A549 (cell line): ENCODE measurements at regions not wholly inside any gene's neighbourhood (a gene's known extent, or its start where the extent isn't known, plus 50 kb on each side); places are given as distances from the start of the nearest gene placed in this dataset.

ENCODE experiments used
- ATAC-seq, 2 experiments: fragments of 200-7000 bp in 1 of 2; fragments of >200 bp in 1 of 2; cut with Nextera tagmentation in 1 of 2; cut with Tn5 transposase in 1 of 2; 3 replicates each; pipeline versions ENCODE4 v1.8.0 to v1.9.1; 2018 to 2020; ENCODE audit warnings: mild to moderate bottlenecking in 1 of 2, moderate library complexity in 1 of 2
- CTCF ChIA-PET: fragments of 300-600 bp; sonication (Branson Sonifier 250); formaldehyde crosslinking; extraction: SDS; loops from one replicate; lab custom pipeline; 2021; ENCODE audit warnings: antibody characterized with exemption, inconsistent platforms; lab: Yijun Ruan, JAX
- POLR2A ChIA-PET: fragments of 350-600 bp; formaldehyde crosslinking; extraction: SDS; loops from one replicate; lab custom pipeline; 2021; ENCODE audit warnings: antibody characterized with exemption, inconsistent platforms; lab: Yijun Ruan, JAX
- DNase-seq, 2 experiments: peaks; one replicate each; pipeline versions ENCODE4 v3.0.0 to v3.0.0-alpha.2; 2011 to 2016; ENCODE audit warnings: low read depth in 1 of 2, low spot score in 1 of 2
- FAIRE-seq: peaks from 2 replicates; lab custom pipeline; 2011; peaks lifted over from hg19 to GRCh38; lab: Jason Lieb, UNC
- H3K27ac ChIP-seq, 2 experiments: fragments of >200 bp; sonication (Bioruptor Twin); formaldehyde crosslinking; 3 replicates each; pipeline ENCODE4 v1.5.1; 2016 to 2017
- H3K4me1 ChIP-seq: fragments of >200 bp; sonication (Bioruptor Twin); formaldehyde crosslinking; 3 replicates; pipeline ENCODE4 v1.6.1; 2016
- H3K4me2 ChIP-seq: fragments of >200 bp; sonication (Bioruptor Twin); formaldehyde crosslinking; 3 replicates; pipeline ENCODE4 v1.6.1; 2016
- H3K4me3 ChIP-seq: fragments of >200 bp; sonication (Bioruptor Twin); formaldehyde crosslinking; 3 replicates; pipeline ENCODE4 v1.5.1; 2016
- H3K9me3 ChIP-seq: fragments of >200 bp; sonication (Bioruptor Twin); formaldehyde crosslinking; 3 replicates; pipeline ENCODE4 v1.6.1; 2016
- BCL3 ChIP-seq: fragments of >200 bp; sonication (Bioruptor Twin); formaldehyde crosslinking; IDR thresholded peaks from 3 replicates; pipeline ENCODE4 v1.6.1; 2016
- CEBPB ChIP-seq, 2 experiments: fragments of >200 bp in 1 of 2; sonication (Bioruptor Twin) in 1 of 2; formaldehyde crosslinking in 1 of 2; IDR thresholded peaks; 2 replicates each; pipeline ENCODE4 v1.6.1; 2012 to 2016
- CHD2 ChIP-seq: fragments of 150-350 bp; IDR thresholded peaks from 2 replicates; pipeline ENCODE4 v1.6.1; 2014; ENCODE audit warnings: low read length; ENCODE audit not compliant: partially characterized antibody
- EP300 ChIP-seq, 2 experiments: fragments of >200 bp; sonication (Bioruptor Twin); formaldehyde crosslinking; IDR thresholded peaks; 2 replicates in 1 of 2; 3 replicates in 1 of 2; pipeline ENCODE4 v1.6.1; 2016 to 2017
- FOXS1 ChIP-seq: fragments of 250-450 bp; sonication (Bioruptor Pico); IDR thresholded peaks from 2 replicates; pipeline ENCODE4 v1.5.0; 2020; ENCODE audit warnings: mild to moderate bottlenecking, moderate library complexity
- HDAC2 ChIP-seq: fragments of 200-600 bp; sonication (generic); IDR thresholded peaks from 2 replicates; pipeline ENCODE4 v1.6.1; 2016
- HOXA7 ChIP-seq: fragments of 250-450 bp; sonication (Bioruptor Pico); IDR thresholded peaks from 2 replicates; pipeline ENCODE4 v1.5.0; 2020; ENCODE audit warnings: mild to moderate bottlenecking, moderate library complexity
- JUNB ChIP-seq: fragments of >200 bp; sonication (Bioruptor Twin); formaldehyde crosslinking; IDR thresholded peaks from 2 replicates; pipeline ENCODE4 v1.6.1; 2016
- KDM1A ChIP-seq: fragments of 200-600 bp; sonication (generic); IDR thresholded peaks from 2 replicates; pipeline ENCODE4 v1.6.1; 2016; ENCODE audit warnings: low read depth, mild to moderate bottlenecking
- KDM5A ChIP-seq: fragments of 200-600 bp; sonication (generic); IDR thresholded peaks from 2 replicates; pipeline ENCODE4 v1.6.1; 2016; ENCODE audit warnings: antibody characterized with exemption, mild to moderate bottlenecking
- MAFK ChIP-seq: fragments of 450-650 bp; IDR thresholded peaks from 2 replicates; pipeline ENCODE4 v1.6.1; 2014; ENCODE audit not compliant: partially characterized antibody
- NPAS2 ChIP-seq: fragments of 250-450 bp; sonication (Bioruptor Pico); IDR thresholded peaks from 2 replicates; pipeline ENCODE4 v1.8.0; 2022; ENCODE audit warnings: mild to moderate bottlenecking, moderate library complexity, borderline replicate concordance
- PHF8 ChIP-seq: fragments of 200-600 bp; sonication (generic); IDR thresholded peaks from 2 replicates; pipeline ENCODE4 v1.6.1; 2016; ENCODE audit warnings: low read depth, mild to moderate bottlenecking, antibody characterized with exemption, moderate library complexity, borderline replicate concordance
- POLR2A ChIP-seq: IDR thresholded peaks from 2 replicates; pipeline ENCODE4 v1.6.1; 2012; ENCODE audit warnings: mild to moderate bottlenecking, low read length
- RAD21 ChIP-seq, 2 experiments: fragments of >200 bp in 1 of 2; sonication (Bioruptor Twin) in 1 of 2; formaldehyde crosslinking in 1 of 2; IDR thresholded peaks in 1 of 2; conservative IDR thresholded peaks in 1 of 2; 2 replicates in 1 of 2; 3 replicates in 1 of 2; pipeline ENCODE4 v1.6.1; 2012 to 2018; ENCODE audit warnings: inconsistent platforms in 1 of 2
- RARB ChIP-seq: fragments of 250-450 bp; sonication (Bioruptor Pico); IDR thresholded peaks from 2 replicates; pipeline ENCODE4 v1.8.0; 2021; ENCODE audit warnings: mild to moderate bottlenecking, moderate library complexity
- SMC3 ChIP-seq: fragments of >200 bp; sonication (Bioruptor Twin); formaldehyde crosslinking; IDR thresholded peaks from 3 replicates; pipeline ENCODE4 v1.6.1; 2018; ENCODE audit warnings: inconsistent platforms
- TFCP2L1 ChIP-seq: fragments of 250-450 bp; sonication (Bioruptor Pico); IDR thresholded peaks from 2 replicates; pipeline ENCODE4 v1.5.0; 2021; ENCODE audit warnings: mild to moderate bottlenecking
- ZNF302 ChIP-seq: fragments of 250-450 bp; sonication (Bioruptor Pico); IDR thresholded peaks from 2 replicates; pipeline ENCODE4 v1.9.0; 2021; ENCODE audit warnings: inconsistent platforms, mild to moderate bottlenecking, moderate library complexity
- WGBS: methylation state at CpG from one replicate; pipeline ENCODE4 v1.1.6; 2017; ENCODE audit errors: missing lambda C conversion rate; 5-methylcytosine and 5-hydroxymethylcytosine counted together
- TF ChIP-seq, protein P1 (sequence below): fragments of 200-600 bp; sonication (generic); IDR thresholded peaks from 2 replicates; pipeline ENCODE4 v1.6.1; 2016; ENCODE audit warnings: antibody characterized with exemption, mild to moderate bottlenecking, moderate library complexity

DNA sequence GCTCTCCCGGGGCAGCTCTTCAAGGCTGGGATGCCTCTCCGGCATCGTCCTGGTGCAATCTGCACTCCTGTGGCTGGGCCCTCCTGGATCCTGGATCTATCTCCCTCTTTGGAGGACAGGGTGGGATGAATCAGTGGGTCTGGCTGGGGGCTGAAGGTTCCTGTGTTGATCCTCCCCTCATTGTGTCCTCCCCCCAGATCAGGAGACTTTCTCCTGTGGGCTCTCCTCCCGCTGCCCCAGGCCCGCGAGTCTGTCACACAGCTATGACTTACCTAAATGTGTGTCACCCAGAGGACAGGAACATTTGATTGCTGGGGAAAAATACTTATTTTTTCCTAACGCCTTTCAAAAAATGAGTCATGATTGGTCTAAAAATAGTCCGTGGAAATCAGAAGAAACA lies 106.8 kb upstream of the NECTIN1 start:
- Histone ChIP-seq H3K4me2 (no peak overlapping the region), H3K9me3 (no peaks in the 10 kb centered on the region; the same call in 2 of the 3 replicates), H3K4me3 (no peak overlapping the region), H3K27ac (no peak overlapping the region), H3K4me1 (no peaks in the 10 kb centered on the region)
- no peak for TF ChIP-seq FOXS1
- TF ChIP-seq BCL3: no peak
- TF ChIP-seq NPAS2 (CRISPR knock-in tag): no peak
- POLR2A ChIA-PET: no interaction called here
- no peak for FAIRE-seq
- 22% methylated on average over 7 of the region's 8 CpGs for WGBS
- CTCF ChIA-PET: no interaction called here
- no peak for ATAC-seq
- no peak for DNase-seq

GRCh38 chr11:119832202-119832935 lies 103.4 kb upstream of the NECTIN1 start:
- 35% methylated on average over 8 of the region's 11 CpGs for WGBS
- H3K9me3 ChIP-seq: no peaks in the 10 kb centered on the region; the same call in 2 of the 3 replicates
- no peak overlapping the region for H3K4me2 ChIP-seq
- peak in 1 of 2 experiments; percentile 65; a peak in 3 of 6 replicates for ATAC-seq
- no peak overlapping the region for H3K27ac ChIP-seq
- CTCF ChIA-PET: no interaction called here
- no peak for FAIRE-seq
- TF ChIP-seq EP300 (IDR thresholded peaks at IDR 0.05) (no peak), RARB (no peak), KDM1A (no peak), RAD21 (conservative IDR thresholded peaks at IDR 0.05 in 1 of 2, IDR thresholded peaks at IDR 0.05 in 1 of 2) (no peak), MAFK (no peak)
- POLR2A ChIA-PET: no interaction called here
- H3K4me1 ChIP-seq: no peaks in the 10 kb centered on the region
- H3K4me3 ChIP-seq: no peak overlapping the region
- peak in 1 of 2 experiments; percentile 8 for DNase-seq

- Histone ChIP-seq H3K4me3 (no peak overlapping the region), H3K9me3 (no peaks in the 10 kb centered on the region; the same call in 2 of the 3 replicates), H3K27ac (no peak overlapping the region), H3K4me1 (no peaks in the 10 kb centered on the region), H3K4me2 (no peak overlapping the region)
- ATAC-seq (no peak), FAIRE-seq (no peak), DNase-seq (no peak)
- 31% methylated on average over 7 of the region's 7 CpGs for WGBS
- POLR2A ChIA-PET: no interaction called here
- CTCF ChIA-PET: no interaction called here
- no peak for TF ChIP-seq CHD2
- TF ChIP-seq RAD21 (conservative IDR thresholded peaks at IDR 0.05 in 1 of 2, IDR thresholded peaks at IDR 0.05 in 1 of 2): no peak
- no peak for TF ChIP-seq HOXA7
- no peak for TF ChIP-seq TFCP2L1 (CRISPR knock-in tag)
- TF ChIP-seq CEBPB (IDR thresholded peaks at IDR 0.05): no peak
- TF ChIP-seq HDAC2: no peak
- no peak for TF ChIP-seq KDM5A
- TF ChIP-seq SMC3: no peak
- TF ChIP-seq, protein P1, sequence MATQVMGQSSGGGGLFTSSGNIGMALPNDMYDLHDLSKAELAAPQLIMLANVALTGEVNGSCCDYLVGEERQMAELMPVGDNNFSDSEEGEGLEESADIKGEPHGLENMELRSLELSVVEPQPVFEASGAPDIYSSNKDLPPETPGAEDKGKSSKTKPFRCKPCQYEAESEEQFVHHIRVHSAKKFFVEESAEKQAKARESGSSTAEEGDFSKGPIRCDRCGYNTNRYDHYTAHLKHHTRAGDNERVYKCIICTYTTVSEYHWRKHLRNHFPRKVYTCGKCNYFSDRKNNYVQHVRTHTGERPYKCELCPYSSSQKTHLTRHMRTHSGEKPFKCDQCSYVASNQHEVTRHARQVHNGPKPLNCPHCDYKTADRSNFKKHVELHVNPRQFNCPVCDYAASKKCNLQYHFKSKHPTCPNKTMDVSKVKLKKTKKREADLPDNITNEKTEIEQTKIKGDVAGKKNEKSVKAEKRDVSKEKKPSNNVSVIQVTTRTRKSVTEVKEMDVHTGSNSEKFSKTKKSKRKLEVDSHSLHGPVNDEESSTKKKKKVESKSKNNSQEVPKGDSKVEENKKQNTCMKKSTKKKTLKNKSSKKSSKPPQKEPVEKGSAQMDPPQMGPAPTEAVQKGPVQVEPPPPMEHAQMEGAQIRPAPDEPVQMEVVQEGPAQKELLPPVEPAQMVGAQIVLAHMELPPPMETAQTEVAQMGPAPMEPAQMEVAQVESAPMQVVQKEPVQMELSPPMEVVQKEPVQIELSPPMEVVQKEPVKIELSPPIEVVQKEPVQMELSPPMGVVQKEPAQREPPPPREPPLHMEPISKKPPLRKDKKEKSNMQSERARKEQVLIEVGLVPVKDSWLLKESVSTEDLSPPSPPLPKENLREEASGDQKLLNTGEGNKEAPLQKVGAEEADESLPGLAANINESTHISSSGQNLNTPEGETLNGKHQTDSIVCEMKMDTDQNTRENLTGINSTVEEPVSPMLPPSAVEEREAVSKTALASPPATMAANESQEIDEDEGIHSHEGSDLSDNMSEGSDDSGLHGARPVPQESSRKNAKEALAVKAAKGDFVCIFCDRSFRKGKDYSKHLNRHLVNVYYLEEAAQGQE: no peak
- TF ChIP-seq ZNF302 (CRISPR knock-in tag): no peak
- no peak for TF ChIP-seq PHF8
- no peak for TF ChIP-seq KDM1A
- TF ChIP-seq POLR2A: no peak
- no peak for TF ChIP-seq JUNB
Observed at GRCh38 chr11:119831011-119831410, 102.0 kb upstream of the NECTIN1 start.
